Activated CD8-positive, alpha-beta memory T cell treated with anti-CD3 and anti-CD28 coated beads for 36 hours (primary cell): ENCODE measurements at regions not wholly inside any gene's neighbourhood (a gene's known extent, or its start where the extent isn't known, plus 50 kb on each side); places are given as distances from the start of the nearest gene placed in this dataset.
"Not testable (repeated sequence)": the region's sequence is repeated elsewhere in the genome, so short reads cannot be mapped to it uniquely, and the experiment has no call there.

Experiments
- CTCF ChIA-PET: fragments of 350-600 bp; sonication (Branson Sonifier 250); formaldehyde crosslinking; loops from one replicate; lab custom pipeline; 2021; ENCODE audit warnings: antibody characterized with exemption; lab: Charles Lee
- POLR2A ChIA-PET: fragments of 350-600 bp; sonication (Branson Sonifier 250); formaldehyde crosslinking; loops from one replicate; lab custom pipeline; 2021; ENCODE audit warnings: antibody characterized with exemption; lab: Charles Lee

DNA sequence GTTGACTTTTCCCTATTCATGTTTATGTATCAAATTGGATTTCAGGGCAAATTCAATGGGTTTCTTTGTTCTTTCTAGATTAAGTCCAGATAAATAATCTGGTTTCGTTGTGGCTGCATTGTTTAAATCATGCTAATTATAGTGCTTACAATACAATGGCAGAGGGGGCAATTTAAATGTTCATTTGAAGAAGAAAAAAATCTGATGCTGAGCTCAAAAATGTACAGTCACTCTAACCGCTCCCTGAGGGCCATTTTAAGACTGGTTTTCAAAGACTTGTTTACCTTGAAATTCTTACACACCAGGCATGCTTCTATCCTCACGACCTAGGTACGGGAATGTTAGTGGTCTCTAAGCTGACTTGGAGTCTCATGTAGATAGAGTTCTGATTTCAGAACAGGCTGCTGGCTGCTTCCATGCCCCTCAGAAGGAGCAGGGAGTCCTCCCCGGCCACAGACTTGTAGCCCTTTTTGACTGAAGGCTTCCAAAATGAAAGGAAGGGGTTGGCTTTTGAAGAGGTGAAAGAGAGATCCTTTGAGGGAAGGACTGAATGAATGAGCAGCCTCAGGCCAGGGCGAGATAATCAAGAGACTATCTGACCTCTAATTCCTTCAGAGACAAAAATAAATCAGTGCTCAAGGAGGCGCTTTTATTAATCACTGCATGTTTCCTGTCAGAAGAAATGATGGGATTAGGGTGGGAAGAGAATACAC, 86.1 kb upstream of the ZNF217 start:
- ChIA-PET POLR2A (no interaction called here), CTCF (no interaction called here)

DNA sequence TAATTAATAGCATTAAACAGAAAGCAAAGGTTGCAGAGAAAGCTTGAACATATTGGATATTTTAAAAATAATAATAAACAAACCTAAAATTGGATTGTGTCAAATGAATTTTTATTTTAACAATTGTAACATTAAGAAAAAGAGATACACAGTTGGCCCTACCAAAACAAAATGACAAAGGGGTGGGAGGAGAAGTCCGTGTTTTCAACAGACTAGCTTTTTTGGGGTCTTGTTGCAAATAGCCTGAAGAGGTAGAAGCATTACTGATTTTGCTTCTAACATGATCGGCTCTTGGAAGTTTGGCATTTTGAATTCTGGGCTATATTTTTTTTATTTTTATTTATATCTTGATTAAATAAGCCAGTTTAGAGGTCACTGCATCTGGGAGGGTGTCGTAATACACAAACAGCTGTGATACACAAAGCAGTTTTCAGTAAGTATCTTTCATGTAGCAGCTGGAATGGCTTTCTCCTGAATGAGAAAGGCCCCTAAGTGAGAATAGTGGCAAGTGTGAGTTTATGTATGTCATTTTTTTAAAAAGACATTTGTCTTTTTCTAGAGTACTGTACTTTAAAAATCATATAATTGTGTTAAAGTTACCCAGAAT, 85.5 kb upstream of the ZNF217 start:
- POLR2A ChIA-PET, result no interaction called here

DNA sequence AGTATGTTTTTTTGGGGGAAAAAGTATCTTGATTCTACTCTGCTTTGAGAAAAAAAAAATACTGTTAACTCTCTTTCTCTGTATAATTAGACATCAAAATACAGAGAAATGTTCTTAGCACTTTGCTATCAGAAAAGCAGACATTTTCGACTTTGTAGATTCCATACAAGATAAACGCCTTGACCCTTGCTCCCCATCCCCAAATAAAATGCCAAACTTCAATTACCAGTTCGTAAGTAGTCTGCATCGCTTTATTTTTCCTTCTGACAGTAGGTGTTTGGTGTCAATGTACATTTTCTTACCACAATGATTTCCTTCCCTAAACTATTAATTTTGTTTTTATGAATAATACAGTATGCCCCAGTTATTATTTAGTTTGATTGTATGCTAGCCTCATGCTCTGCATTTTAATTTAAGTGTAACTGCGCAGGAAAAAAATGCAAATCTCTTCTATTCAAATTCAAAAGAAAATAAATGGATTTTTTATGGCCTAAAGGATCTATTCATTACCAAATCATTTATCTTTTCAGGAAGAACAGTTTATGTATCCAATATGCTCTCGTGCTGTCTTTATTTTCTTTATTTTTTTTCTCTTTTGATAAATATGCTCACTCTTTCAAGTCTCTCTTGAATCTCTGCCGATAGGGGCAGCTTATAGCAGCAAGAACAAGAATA, 84.8 kb upstream of the ZNF217 start:
- CTCF ChIA-PET, result interaction anchor here (1.0 kb wide), 1 partner anchor 9 kb away, joined by 3 read pairs; no protein-coding TSS in a partner anchor
- POLR2A ChIA-PET, result no interaction called here

More for the DNA sequence above, 85.5 kb upstream of the ZNF217 start:
- CTCF ChIA-PET, result no interaction called here

GRCh38 chr20:53677447-53678314, 84.0 kb upstream of the ZNF217 start:
- ChIA-PET CTCF (interaction anchor here (0.7 to 1.2 kb wide), 4 partner anchors 8 to 1345 kb away, joined by 3 to 6 read pairs (median 3); no protein-coding TSS in a partner anchor), POLR2A (interaction anchor here (0.6 kb wide), 1 partner anchor 119 kb away, joined by 4 read pairs; no protein-coding TSS in a partner anchor)

DNA sequence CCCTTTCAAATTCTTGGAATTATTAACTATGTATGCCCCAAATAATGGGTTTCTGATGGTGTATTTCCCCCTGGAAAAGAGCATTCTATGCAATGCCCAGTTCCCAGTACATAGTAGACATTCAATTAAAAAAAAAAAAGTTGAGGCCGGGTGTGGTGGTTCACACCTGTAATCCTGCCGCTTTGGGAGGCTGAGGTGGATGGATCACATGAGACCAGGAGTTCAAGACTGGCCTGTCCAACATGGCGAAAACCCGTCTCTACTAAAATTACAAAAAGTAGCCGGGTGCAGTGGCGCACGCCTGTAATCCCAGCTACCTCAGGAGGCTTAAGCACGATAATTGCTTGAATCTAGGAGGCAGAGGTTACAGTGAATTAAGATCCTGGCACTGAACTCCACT, 83.3 kb upstream of the ZNF217 start:
- CTCF ChIA-PET, result interaction anchor here (0.7 to 1.2 kb wide), 3 partner anchors 9 to 1344 kb away, joined by 3 to 6 read pairs (median 3); no protein-coding TSS in a partner anchor
- POLR2A ChIA-PET, result interaction anchor here (0.6 kb wide), 1 partner anchor 30 kb away, joined by 6 read pairs; no protein-coding TSS in a partner anchor

DNA sequence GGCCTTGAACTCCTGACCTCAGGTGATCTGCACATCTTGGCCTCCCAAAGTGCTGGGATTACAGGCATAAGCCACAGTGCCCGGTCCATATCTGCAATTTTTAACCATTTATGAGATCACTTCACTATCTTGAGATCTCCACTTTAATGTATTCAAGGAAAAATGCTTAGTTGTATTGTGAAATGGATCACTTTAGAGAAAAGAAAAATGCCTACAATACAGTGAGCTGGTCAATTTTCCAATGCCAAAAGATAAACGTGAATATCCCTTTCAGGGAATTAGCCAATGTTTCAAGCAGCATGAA, 82.8 kb upstream of the ZNF217 start:
- CTCF ChIA-PET, result interaction anchor here (1.2 kb wide), 1 partner anchor 9 kb away, joined by 6 read pairs; no protein-coding TSS in a partner anchor
- POLR2A ChIA-PET, result interaction anchor here (0.6 kb wide), 1 partner anchor 29 kb away, joined by 6 read pairs; no protein-coding TSS in a partner anchor

- POLR2A ChIA-PET, result no interaction called here
- CTCF ChIA-PET, result no interaction called here
These were observed 79.0 kb upstream of the ZNF217 start for GRCh38 chr20:53672484-53673129.

DNA sequence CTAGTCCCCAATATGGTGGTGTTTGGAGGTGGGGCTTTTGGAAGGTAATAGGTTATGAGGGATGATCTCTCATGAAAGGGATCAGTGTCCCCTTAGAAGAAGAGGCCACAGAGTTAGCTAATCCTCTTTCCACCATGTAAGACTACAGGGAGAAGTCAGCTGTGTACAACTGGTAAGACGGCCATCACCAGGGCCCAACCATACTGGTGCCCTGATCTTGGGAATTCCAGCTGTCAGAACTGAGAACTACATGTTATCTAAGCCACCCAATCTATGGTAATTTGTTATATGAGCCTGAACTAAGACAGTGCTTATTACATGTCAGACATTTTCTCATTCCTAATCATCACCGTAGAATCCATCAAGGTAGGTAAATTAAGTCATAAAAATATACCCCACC, 77.7 kb upstream of the ZNF217 start:
- CTCF ChIA-PET, result interaction anchor here (0.5 to 0.7 kb wide), 2 partner anchors 49 to 975 kb away, joined by 3 to 5 read pairs; no protein-coding TSS in a partner anchor
- POLR2A ChIA-PET, result no interaction called here

GRCh38 chr20:53669517-53670313, 76.1 kb upstream of the ZNF217 start:
- POLR2A ChIA-PET, result not testable (repeated sequence)
- CTCF ChIA-PET, result interaction anchor here (0.9 kb wide), 1 partner anchor 8 kb away, joined by 3 read pairs; no protein-coding TSS in a partner anchor

DNA sequence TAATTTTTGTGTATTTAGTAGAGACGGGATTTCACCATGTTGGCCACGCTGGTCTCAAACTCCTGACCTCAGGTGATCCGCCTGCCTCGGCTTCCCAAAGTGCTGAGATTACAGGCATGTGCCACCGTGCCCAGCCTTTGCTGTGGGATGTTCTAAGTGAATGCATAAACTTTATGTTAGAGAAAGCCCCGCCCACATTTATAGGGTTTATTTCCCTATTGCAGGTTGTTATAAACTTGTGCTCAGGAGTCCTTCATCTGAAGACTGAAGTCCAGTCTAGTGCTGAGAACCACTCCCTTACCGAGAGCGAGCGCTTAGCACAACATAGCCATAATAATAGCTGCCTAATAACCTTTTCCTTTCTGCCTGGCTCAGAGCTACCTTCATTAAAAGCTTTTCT, 75.4 kb upstream of the ZNF217 start:
- ChIA-PET CTCF (interaction anchor here (0.9 kb wide), 1 partner anchor 9 kb away, joined by 3 read pairs; no protein-coding TSS in a partner anchor), POLR2A (no interaction called here)

- ChIA-PET POLR2A (no interaction called here), CTCF (no interaction called here)
These were observed 72.5 kb upstream of the ZNF217 start for GRCh38 chr20:53666144-53666543.

GRCh38 chr20:53664121-53664520, 70.5 kb upstream of the ZNF217 start:
- ChIA-PET CTCF (interaction anchor here (0.6 to 0.7 kb wide), 2 partner anchors 817 to 1290 kb away, joined by 3 to 6 read pairs; no protein-coding TSS in a partner anchor), POLR2A (no interaction called here)

- CTCF ChIA-PET, POLR2A ChIA-PET: not testable (repeated sequence)
These were observed 69.9 kb upstream of the ZNF217 start for GRCh38 chr20:53663521-53663920.

GRCh38 chr20:53662595-53662994, 69.0 kb upstream of the ZNF217 start:
- POLR2A ChIA-PET, result no interaction called here
- CTCF ChIA-PET, result interaction anchor here (0.6 kb wide), 1 partner anchor 49 kb away, joined by 3 read pairs; no protein-coding TSS in a partner anchor

GRCh38 chr20:53660947-53661381, 67.3 kb upstream of the ZNF217 start:
- CTCF ChIA-PET, result interaction anchor here (1.0 to 1.4 kb wide), 3 partner anchors 16 to 240 kb away, joined by 3 read pairs; no protein-coding TSS in a partner anchor
- POLR2A ChIA-PET, result interaction anchor here (1.6 kb wide), 1 partner anchor 81 kb away, joined by 4 read pairs; no protein-coding TSS in a partner anchor

GRCh38 chr20:53660078-53660909, 66.7 kb upstream of the ZNF217 start:
- CTCF ChIA-PET, result interaction anchor here (1.1 to 1.4 kb wide), 2 partner anchors 17 to 241 kb away, joined by 3 read pairs; no protein-coding TSS in a partner anchor

More at GRCh38 chr20:53660078-53660909, 66.7 kb upstream of the ZNF217 start:
- POLR2A ChIA-PET, result interaction anchor here (0.6 to 1.6 kb wide), 2 partner anchors 24 to 81 kb away, joined by 3 to 4 read pairs; no protein-coding TSS in a partner anchor
